Esophagus muscularis mucosa (tissue), 3 donors: ENCODE measurements at regions not wholly inside any gene's neighbourhood (a gene's known extent, or its start where the extent isn't known, plus 50 kb on each side); places are given as distances from the start of the nearest gene placed in this dataset.
"Not testable (repeated sequence)": the region's sequence is repeated elsewhere in the genome, so short reads cannot be mapped to it uniquely, and the experiment has no call there.

Source experiments
- CTCF ChIP-seq, 3 experiments: fragments of 200-600 bp in 2 of 3; fragments of 450-650 bp in 1 of 3; sonication (generic) in 2 of 3; IDR thresholded peaks; one replicate each; pipeline ENCODE4 v1.5.1; 2017 to 2019; ENCODE audit warnings: antibody characterized with exemption in 3 of 3, mild to moderate bottlenecking in 2 of 3, moderate library complexity in 1 of 3
- POLR2A ChIP-seq: fragments of 450-650 bp; IDR thresholded peaks from one replicate; pipeline ENCODE4 v1.6.1; 2017; ENCODE audit warnings: antibody characterized with exemption, moderate library complexity, mild to moderate bottlenecking, low read depth
- POLR2AphosphoS5 ChIP-seq, 2 donors: sonication (generic); formaldehyde crosslinking; IDR thresholded peaks; one replicate each; pipeline ENCODE4 v1.6.1; 2017; ENCODE audit warnings: antibody characterized with exemption in 2 of 2

- TF ChIP-seq CTCF (IDR thresholded peaks at IDR 0.05); POLR2AphosphoS5 (IDR thresholded peaks at IDR 0.05); POLR2A: not testable (repeated sequence)
Measured at GRCh38 chr3:82153892-82154291, 392.4 kb upstream of the GBE1 start.
